Frontal cortex (tissue), 3 donors: ENCODE measurements at regions not wholly inside any gene's neighbourhood (a gene's known extent, or its start where the extent isn't known, plus 50 kb on each side); places are given as distances from the start of the nearest gene placed in this dataset.
A peak's percentile ranks its signal among the peaks of the same experiment; 100 is the strongest.
"Not testable (repeated sequence)": the region's sequence is repeated elsewhere in the genome, so short reads cannot be mapped to it uniquely, and the experiment has no call there.

ENCODE experiments used
- DNase-seq, 2 donors: peaks; one replicate each; pipeline ENCODE4 v3.0.0; 2012; ENCODE audit warnings: low spot score in 2 of 2
- FAIRE-seq: peaks from 2 replicates; lab custom pipeline; 2012; peaks lifted over from hg19 to GRCh38; lab: Jason Lieb, UNC
- donor health status: control.
- donor health status: control.
- donor health status: control.

- no peak for FAIRE-seq
- DNase-seq: no peak
Measured at GRCh38 chr7:67598469-67598868, 601.8 kb downstream of the TYW1 start.

GRCh38 chr7:67599331-67600062 lies 602.9 kb downstream of the TYW1 start:
- no peak for FAIRE-seq

GRCh38 chr7:67602246-67602887 lies 605.7 kb downstream of the TYW1 start:
- DNase-seq: no peak
- no peak for FAIRE-seq

More at GRCh38 chr7:67599331-67600062, 602.9 kb downstream of the TYW1 start:
- DNase-seq: no peak

- FAIRE-seq (no peak), DNase-seq (no peak)
Measured at GRCh38 chr7:67604461-67605386, 608.1 kb downstream of the TYW1 start.

GRCh38 chr7:67608806-67609205 lies 612.2 kb downstream of the TYW1 start:
- DNase-seq: no peak
- no peak for FAIRE-seq

GRCh38 chr7:67610897-67611296 lies 614.3 kb downstream of the TYW1 start:
- DNase-seq: no peak
- no peak for FAIRE-seq

- no peak for DNase-seq
- no peak for FAIRE-seq
Measured at GRCh38 chr7:67614843-67615242, 618.2 kb downstream of the TYW1 start.

- FAIRE-seq (no peak), DNase-seq (no peak)
Measured at GRCh38 chr7:67616517-67616916, 619.9 kb downstream of the TYW1 start.

- FAIRE-seq: no peak
Measured at GRCh38 chr7:67618556-67619162, 622.0 kb downstream of the TYW1 start.

GRCh38 chr7:67619175-67619574 lies 622.5 kb downstream of the TYW1 start:
- FAIRE-seq: no peak
- peak in 1 of 2 donors; percentile 12 for DNase-seq

More at GRCh38 chr7:67618556-67619162, 622.0 kb downstream of the TYW1 start:
- DNase-seq: no peak

GRCh38 chr7:67620216-67620933 lies 623.7 kb downstream of the TYW1 start:
- FAIRE-seq (no peak), DNase-seq (no peak)

GRCh38 chr7:67621704-67622103 lies 625.1 kb downstream of the TYW1 start:
- DNase-seq (no peak), FAIRE-seq (no peak)

GRCh38 chr7:67625257-67625737 lies 628.7 kb downstream of the TYW1 start:
- FAIRE-seq: no peak

GRCh38 chr7:67631476-67631875 lies 634.8 kb downstream of the TYW1 start:
- DNase-seq (peak in 1 of 2 donors; percentile 23), FAIRE-seq (no peak)

More at GRCh38 chr7:67625257-67625737, 628.7 kb downstream of the TYW1 start:
- peak; percentile 6 to 64 for DNase-seq

- DNase-seq: no peak
- FAIRE-seq: no peak
Measured at GRCh38 chr7:67635271-67635670, 638.6 kb downstream of the TYW1 start.

- DNase-seq (no peak), FAIRE-seq (no peak)
Measured at GRCh38 chr7:67636348-67637022, 639.9 kb downstream of the TYW1 start.

- no peak for FAIRE-seq
- DNase-seq: no peak
Measured at GRCh38 chr7:67637023-67637358, 640.4 kb downstream of the TYW1 start.

- not testable (repeated sequence) for DNase-seq, FAIRE-seq
Measured at GRCh38 chr7:67642542-67642941, 645.9 kb downstream of the TYW1 start.

- no peak for FAIRE-seq
Measured at GRCh38 chr7:67644151-67644550, 647.5 kb downstream of the TYW1 start.

More at GRCh38 chr7:67644151-67644550, 647.5 kb downstream of the TYW1 start:
- DNase-seq: no peak
